Uterus (tissue), 3 donors: ENCODE measurements at regions not wholly inside any gene's neighbourhood (a gene's known extent, or its start where the extent isn't known, plus 50 kb on each side); places are given as distances from the start of the nearest gene placed in this dataset.

Experiments used
- DNase-seq, 2 donors: peaks; one replicate each; pipeline ENCODE4 v3.0.0-alpha.2; 2019 to 2020
- H3K27ac ChIP-seq, 2 donors: fragments of 200-600 bp; sonication (generic); 1 replicate in 1 of 2; 2 replicates in 1 of 2; pipeline ENCODE4 v1.5.1; 2016 to 2018
- H3K27me3 ChIP-seq, 2 donors: fragments of 200-600 bp; sonication (generic); one replicate each; pipeline ENCODE4 v1.5.1; 2018 to 2019; ENCODE audit warnings: control low read depth in 1 of 2
- H3K36me3 ChIP-seq, 2 donors: fragments of 200-600 bp; sonication (generic); one replicate each; pipeline ENCODE4 v1.5.1; 2019; ENCODE audit warnings: control low read depth in 1 of 2
- H3K4me1 ChIP-seq, 2 donors: fragments of 200-600 bp; sonication (generic); one replicate each; pipeline ENCODE4 v1.5.1; 2018 to 2019; ENCODE audit warnings: control low read depth in 1 of 2
- H3K4me3 ChIP-seq, 2 donors: fragments of 200-600 bp; sonication (generic); 1 replicate in 1 of 2; 2 replicates in 1 of 2; pipeline ENCODE4 v1.5.1; 2018 to 2019; ENCODE audit warnings: mild to moderate bottlenecking in 1 of 2
- H3K9me3 ChIP-seq, 2 donors: fragments of 200-600 bp; sonication (generic); one replicate each; pipeline ENCODE4 v1.5.1; 2019; ENCODE audit warnings: control low read depth in 1 of 2
- POLR2A ChIP-seq, 2 donors: fragments of 450-650 bp; IDR thresholded peaks; one replicate each; pipeline ENCODE4 v1.6.1; 2016; ENCODE audit warnings: antibody characterized with exemption in 2 of 2, mild to moderate bottlenecking in 1 of 2, moderate library complexity in 1 of 2
- intact Hi-C: fragments of 100-400 bp; cut with DNase I; formaldehyde crosslinking; loops from one replicate; pipeline ENCODE4 v1.15.1; 2023; ENCODE audit warnings: low total_unique reads
- TF ChIP-seq, protein P1 (sequence below), 4 experiments: fragments of 200-600 bp in 2 of 4; fragments of 450-650 bp in 2 of 4; sonication (generic) in 2 of 4; IDR thresholded peaks; one replicate each; pipeline ENCODE4 v1.5.1; 2016 to 2019; ENCODE audit warnings: antibody characterized with exemption in 4 of 4, mild to moderate bottlenecking in 2 of 4, moderate library complexity in 1 of 4
- donor health status: DM: yes; HTN: yes; CAD: no.

DNA sequence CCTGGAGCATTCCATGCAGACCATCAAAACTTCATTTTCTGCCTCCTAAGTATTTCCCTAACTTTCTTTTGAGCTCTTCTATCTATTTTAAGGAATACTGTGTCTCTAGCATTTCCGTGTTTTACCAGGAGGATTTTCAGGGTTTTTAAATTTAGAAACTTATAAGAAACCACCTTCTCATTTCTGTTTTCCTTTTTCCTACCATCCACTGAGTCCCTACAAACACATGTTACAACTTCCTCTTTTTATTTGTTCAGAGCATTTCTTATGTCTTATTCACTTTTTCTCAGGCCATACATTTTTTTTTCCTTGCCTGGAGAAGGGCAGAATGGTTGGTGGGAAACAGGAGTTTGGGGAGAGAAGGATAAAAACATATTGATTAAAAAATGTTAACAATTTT lies 130.0 kb upstream of the BMP5 start:
- TF ChIP-seq, protein P1, sequence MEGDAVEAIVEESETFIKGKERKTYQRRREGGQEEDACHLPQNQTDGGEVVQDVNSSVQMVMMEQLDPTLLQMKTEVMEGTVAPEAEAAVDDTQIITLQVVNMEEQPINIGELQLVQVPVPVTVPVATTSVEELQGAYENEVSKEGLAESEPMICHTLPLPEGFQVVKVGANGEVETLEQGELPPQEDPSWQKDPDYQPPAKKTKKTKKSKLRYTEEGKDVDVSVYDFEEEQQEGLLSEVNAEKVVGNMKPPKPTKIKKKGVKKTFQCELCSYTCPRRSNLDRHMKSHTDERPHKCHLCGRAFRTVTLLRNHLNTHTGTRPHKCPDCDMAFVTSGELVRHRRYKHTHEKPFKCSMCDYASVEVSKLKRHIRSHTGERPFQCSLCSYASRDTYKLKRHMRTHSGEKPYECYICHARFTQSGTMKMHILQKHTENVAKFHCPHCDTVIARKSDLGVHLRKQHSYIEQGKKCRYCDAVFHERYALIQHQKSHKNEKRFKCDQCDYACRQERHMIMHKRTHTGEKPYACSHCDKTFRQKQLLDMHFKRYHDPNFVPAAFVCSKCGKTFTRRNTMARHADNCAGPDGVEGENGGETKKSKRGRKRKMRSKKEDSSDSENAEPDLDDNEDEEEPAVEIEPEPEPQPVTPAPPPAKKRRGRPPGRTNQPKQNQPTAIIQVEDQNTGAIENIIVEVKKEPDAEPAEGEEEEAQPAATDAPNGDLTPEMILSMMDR (IDR thresholded peaks at IDR 0.05) = no peak
- TF ChIP-seq POLR2A (IDR thresholded peaks at IDR 0.05) = no peak
- Histone ChIP-seq H3K4me3 (no peak overlapping the region), H3K9me3 (no peaks in the 10 kb centered on the region), H3K36me3 (no peaks in the 10 kb centered on the region), H3K27ac (no peak overlapping the region), H3K27me3 (no peaks in the 10 kb centered on the region), H3K4me1 (no peaks in the 10 kb centered on the region)
- DNase-seq = no peak
- intact Hi-C loops = no loop called here

DNA sequence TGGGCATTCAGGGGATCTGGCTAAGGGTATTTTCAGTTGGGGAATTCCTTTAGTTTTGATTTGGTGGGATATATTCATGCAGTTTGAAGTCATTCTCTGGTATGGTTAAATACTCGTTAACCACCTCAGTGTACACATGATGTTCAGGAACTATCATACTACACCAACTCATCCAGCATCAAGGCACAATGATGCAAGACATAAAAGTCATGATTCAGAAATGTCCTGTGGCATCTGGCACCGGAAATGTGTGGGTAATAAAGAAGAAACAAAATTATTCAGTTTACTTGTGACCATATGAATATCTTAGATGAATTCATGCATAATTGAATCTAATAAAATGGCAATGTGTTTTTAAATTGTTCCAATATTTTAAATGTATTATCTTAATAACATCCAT lies 129.0 kb upstream of the BMP5 start:
- H3K4me1 ChIP-seq = no peaks in the 10 kb centered on the region
- TF ChIP-seq, protein P1 (IDR thresholded peaks at IDR 0.05) = no peak
- no peak for TF ChIP-seq POLR2A (IDR thresholded peaks at IDR 0.05)
- intact Hi-C loops = no loop called here

DNA sequence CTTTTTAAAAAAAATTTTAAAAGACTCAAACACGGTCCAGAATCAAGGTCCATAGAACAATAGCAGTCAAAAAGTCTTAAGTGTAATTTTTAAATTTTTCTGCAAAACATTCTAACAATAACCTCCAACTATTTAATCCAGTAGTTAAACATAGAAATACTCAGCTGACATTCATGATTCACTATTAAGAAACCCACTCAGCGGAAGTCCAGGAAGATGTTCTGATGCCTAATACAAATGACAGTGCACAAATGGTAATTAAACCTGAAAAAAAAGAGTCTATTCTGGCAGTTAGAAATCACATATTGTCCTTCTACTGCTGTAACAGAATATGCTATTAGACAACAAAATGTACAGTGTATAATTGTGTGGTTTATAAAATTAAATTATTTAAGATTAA lies 128.2 kb upstream of the BMP5 start:
- H3K4me3 ChIP-seq = no peak overlapping the region
- H3K36me3 ChIP-seq = no peaks in the 10 kb centered on the region
- DNase-seq = no peak
- intact Hi-C loops = no loop called here
- TF ChIP-seq, protein P1 (IDR thresholded peaks at IDR 0.05) = no peak
- TF ChIP-seq POLR2A (IDR thresholded peaks at IDR 0.05) = no peak
- no peak overlapping the region for H3K27ac ChIP-seq
- no peaks in the 10 kb centered on the region for H3K9me3 ChIP-seq
- H3K4me1 ChIP-seq = no peaks in the 10 kb centered on the region
- H3K27me3 ChIP-seq = no peaks in the 10 kb centered on the region

More for the DNA sequence above, 129.0 kb upstream of the BMP5 start:
- Histone ChIP-seq H3K4me3 (no peak overlapping the region), H3K9me3 (no peaks in the 10 kb centered on the region), H3K27ac (no peak overlapping the region), H3K36me3 (no peaks in the 10 kb centered on the region), H3K27me3 (no peaks in the 10 kb centered on the region)
- DNase-seq = no peak

DNA sequence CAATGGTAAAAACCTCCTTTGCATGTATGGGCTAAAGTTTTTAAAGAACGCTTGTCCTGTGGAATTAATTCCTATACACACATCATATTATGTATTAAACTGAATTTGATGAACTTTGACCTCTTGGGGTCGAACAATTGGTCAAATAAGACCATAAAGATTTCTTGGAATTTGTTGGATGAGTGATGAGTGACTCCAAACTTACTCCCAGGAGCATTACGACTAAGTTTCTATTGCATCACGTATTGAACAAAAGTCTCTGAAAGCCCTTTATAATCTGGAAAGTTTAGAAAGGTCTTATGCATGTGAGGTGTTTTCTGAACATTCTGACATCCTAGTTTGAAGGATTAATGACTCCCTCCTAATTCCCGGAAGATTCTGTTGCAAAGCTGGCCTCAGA lies 126.9 kb upstream of the BMP5 start:
- no peaks in the 10 kb centered on the region for H3K36me3 ChIP-seq
- no peaks in the 10 kb centered on the region for H3K9me3 ChIP-seq
- no peak for TF ChIP-seq POLR2A (IDR thresholded peaks at IDR 0.05)
- TF ChIP-seq, protein P1 (IDR thresholded peaks at IDR 0.05) = no peak
- H3K4me1 ChIP-seq = no peaks in the 10 kb centered on the region
- H3K4me3 ChIP-seq = no peak overlapping the region
- H3K27me3 ChIP-seq = no peaks in the 10 kb centered on the region
- no peak overlapping the region for H3K27ac ChIP-seq
- intact Hi-C loops = no loop called here
- no peak for DNase-seq

DNA sequence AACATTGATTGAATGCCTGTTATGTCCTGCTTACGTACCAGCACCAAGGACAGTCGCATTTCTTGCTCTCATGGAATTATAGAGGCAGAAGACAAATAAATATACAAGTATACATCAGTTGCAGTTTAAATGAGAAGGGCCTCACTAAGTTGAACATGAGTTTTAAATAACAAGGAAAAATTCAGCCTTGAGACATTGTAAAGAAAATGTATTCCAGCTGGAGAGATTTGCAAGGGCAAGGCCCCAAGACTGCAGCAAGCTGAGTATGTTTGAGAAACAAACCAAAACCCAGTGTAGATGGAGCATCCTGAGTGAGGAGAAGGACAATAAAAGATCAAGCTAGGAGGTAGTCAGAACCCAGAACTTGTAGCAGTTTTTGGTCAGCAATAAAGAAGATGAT lies 123.2 kb upstream of the BMP5 start:
- Histone ChIP-seq H3K36me3 (no peaks in the 10 kb centered on the region), H3K4me3 (no peak overlapping the region), H3K4me1 (no peaks in the 10 kb centered on the region), H3K9me3 (no peaks in the 10 kb centered on the region), H3K27ac (no peak overlapping the region), H3K27me3 (no peaks in the 10 kb centered on the region)
- DNase-seq = no peak
- intact Hi-C loops = no loop called here
- TF ChIP-seq, protein P1 (IDR thresholded peaks at IDR 0.05) = no peak
- no peak for TF ChIP-seq POLR2A (IDR thresholded peaks at IDR 0.05)
